Ascending aorta (tissue), 2 donors: ENCODE measurements at regions not wholly inside any gene's neighbourhood (a gene's known extent, or its start where the extent isn't known, plus 50 kb on each side); places are given as distances from the start of the nearest gene placed in this dataset.

Experiments used
- DNase-seq, 2 donors: peaks; one replicate each; pipeline ENCODE4 v3.0.0-alpha.2; 2019; ENCODE audit warnings: low spot score in 2 of 2
- H3K27ac ChIP-seq, 2 donors: fragments of 200-600 bp; sonication (generic); one replicate each; pipeline ENCODE4 v1.5.1; 2016 to 2017; ENCODE audit warnings: mild to moderate bottlenecking in 1 of 2
- H3K27me3 ChIP-seq: fragments of 200-600 bp; sonication (generic); one replicate; pipeline ENCODE4 v1.5.1; 2017
- H3K36me3 ChIP-seq, 2 donors: fragments of 200-600 bp; sonication (generic); one replicate each; pipeline ENCODE4 v1.5.1; 2016
- H3K4me1 ChIP-seq, 2 donors: fragments of 200-600 bp; sonication (generic); one replicate each; pipeline ENCODE4 v1.5.1; 2016 to 2017; ENCODE audit warnings: mild to moderate bottlenecking in 1 of 2
- H3K4me3 ChIP-seq, 2 donors: fragments of 200-600 bp; sonication (generic); one replicate each; pipeline ENCODE4 v1.5.1; 2016 to 2017; ENCODE audit warnings: mild to moderate bottlenecking in 1 of 2
- H3K9me3 ChIP-seq, 2 donors: fragments of 200-600 bp; sonication (generic); one replicate each; pipeline ENCODE4 v1.5.1; 2016
- intact Hi-C: fragments of 100-400 bp; cut with DNase I; formaldehyde crosslinking; loops from one replicate; pipeline ENCODE4 v1.15.1; 2023
- TF ChIP-seq, protein P1 (sequence below), 3 experiments: fragments of 200-600 bp in 2 of 3; fragments of 450-650 bp in 1 of 3; sonication (generic) in 2 of 3; IDR thresholded peaks; one replicate each; pipeline ENCODE4 v1.5.1; 2016 to 2019; ENCODE audit warnings: antibody characterized with exemption in 3 of 3, mild to moderate bottlenecking in 1 of 3, moderate library complexity in 1 of 3

DNA sequence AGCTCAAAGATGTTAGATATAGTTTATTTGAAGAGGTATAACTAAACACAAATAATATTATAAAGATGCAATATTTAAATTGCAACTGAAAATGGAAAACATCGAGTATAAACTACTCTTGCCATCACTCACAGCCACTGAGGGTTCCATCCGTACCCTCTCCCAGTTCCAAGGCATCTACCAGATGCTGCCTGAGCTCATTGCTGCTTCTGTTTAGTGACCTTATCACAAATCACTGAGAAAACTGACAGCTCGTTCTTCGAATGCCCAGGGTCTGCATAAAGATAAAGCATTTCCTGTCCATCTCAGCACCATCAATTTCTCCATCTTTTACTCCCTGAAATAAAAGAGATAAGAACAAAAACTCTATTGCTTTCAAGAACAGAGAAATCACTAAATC, 391.7 kb upstream of the NWD2 start:
- no peak for DNase-seq
- H3K4me1 ChIP-seq: no peaks in the 10 kb centered on the region
- no peaks in the 10 kb centered on the region for H3K27me3 ChIP-seq
- intact Hi-C loops: no loop called here
- no peaks in the 10 kb centered on the region for H3K36me3 ChIP-seq
- TF ChIP-seq, protein P1, sequence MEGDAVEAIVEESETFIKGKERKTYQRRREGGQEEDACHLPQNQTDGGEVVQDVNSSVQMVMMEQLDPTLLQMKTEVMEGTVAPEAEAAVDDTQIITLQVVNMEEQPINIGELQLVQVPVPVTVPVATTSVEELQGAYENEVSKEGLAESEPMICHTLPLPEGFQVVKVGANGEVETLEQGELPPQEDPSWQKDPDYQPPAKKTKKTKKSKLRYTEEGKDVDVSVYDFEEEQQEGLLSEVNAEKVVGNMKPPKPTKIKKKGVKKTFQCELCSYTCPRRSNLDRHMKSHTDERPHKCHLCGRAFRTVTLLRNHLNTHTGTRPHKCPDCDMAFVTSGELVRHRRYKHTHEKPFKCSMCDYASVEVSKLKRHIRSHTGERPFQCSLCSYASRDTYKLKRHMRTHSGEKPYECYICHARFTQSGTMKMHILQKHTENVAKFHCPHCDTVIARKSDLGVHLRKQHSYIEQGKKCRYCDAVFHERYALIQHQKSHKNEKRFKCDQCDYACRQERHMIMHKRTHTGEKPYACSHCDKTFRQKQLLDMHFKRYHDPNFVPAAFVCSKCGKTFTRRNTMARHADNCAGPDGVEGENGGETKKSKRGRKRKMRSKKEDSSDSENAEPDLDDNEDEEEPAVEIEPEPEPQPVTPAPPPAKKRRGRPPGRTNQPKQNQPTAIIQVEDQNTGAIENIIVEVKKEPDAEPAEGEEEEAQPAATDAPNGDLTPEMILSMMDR (IDR thresholded peaks at IDR 0.05): no peak
- H3K9me3 ChIP-seq: no peaks in the 10 kb centered on the region
- no peak overlapping the region for H3K27ac ChIP-seq
- H3K4me3 ChIP-seq: no peak overlapping the region

DNA sequence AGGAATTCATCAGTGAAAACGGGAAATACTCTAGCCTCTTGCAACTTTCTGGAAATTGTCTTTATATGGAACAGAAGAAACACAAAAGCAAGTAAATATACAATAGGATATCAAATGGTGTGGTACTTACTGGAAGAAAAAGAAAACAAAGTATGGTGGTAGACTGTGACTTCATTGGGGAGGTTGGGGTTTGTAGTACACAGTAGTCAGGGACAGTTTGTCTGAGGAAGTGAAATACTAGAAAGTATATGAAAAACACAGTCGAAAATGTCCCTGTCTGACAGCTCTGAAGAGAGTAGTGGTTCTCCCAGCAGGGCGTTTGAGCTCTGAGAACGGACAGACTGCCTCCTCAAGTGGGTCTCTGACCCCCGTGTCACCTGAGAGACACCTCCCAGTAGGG, 390.0 kb upstream of the NWD2 start:
- Histone ChIP-seq H3K4me3 (no peak overlapping the region), H3K27ac (no peak overlapping the region), H3K27me3 (no peaks in the 10 kb centered on the region), H3K9me3 (no peaks in the 10 kb centered on the region), H3K36me3 (no peaks in the 10 kb centered on the region), H3K4me1 (no peaks in the 10 kb centered on the region)
- TF ChIP-seq, protein P1 (IDR thresholded peaks at IDR 0.05): no peak
- intact Hi-C loops: no loop called here
- DNase-seq: no peak

DNA sequence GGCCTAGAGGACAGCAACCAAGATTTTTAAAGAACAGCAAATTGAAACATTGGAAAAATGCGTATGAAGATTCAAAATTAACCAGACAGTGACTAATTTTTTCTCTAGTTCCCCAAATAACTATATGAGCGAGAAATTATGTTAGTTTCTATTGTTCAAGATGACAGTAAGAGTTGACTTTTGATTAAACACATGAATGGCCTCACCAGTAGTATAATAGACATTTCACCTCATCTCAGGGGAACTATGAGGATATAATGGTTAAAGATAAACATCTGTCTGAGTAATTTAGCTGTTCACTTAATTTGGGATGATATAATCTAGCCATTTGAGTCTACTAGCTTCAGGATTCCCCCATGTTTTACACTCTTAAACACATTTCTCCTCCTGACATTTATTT, 380.9 kb upstream of the NWD2 start:
- Histone ChIP-seq H3K9me3 (no peaks in the 10 kb centered on the region), H3K4me3 (no peak overlapping the region), H3K36me3 (no peaks in the 10 kb centered on the region), H3K27ac (no peak overlapping the region), H3K4me1 (no peaks in the 10 kb centered on the region), H3K27me3 (no peaks in the 10 kb centered on the region)
- intact Hi-C loops: no loop called here
- TF ChIP-seq, protein P1 (IDR thresholded peaks at IDR 0.05): no peak
- DNase-seq: no peak

DNA sequence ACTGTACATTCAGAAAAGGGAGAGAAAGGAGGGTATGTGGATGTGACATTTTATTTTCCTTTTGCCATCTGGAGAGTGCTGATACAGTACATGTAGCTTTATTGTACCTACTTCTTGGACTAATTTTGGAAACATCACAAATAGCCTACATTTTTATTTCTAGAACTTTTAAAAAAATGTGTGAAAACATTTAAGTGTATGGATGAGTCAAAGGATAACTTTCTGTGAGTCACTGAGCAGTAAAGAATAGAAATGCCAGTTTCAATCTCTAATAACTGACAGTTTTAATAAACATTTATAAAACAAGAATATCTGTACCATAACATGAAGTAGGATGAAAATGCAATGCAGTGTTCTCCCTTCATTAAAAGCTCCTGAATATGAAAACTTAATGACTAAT, 374.4 kb upstream of the NWD2 start:
- H3K4me1 ChIP-seq: no peaks in the 10 kb centered on the region
- no peaks in the 10 kb centered on the region for H3K27me3 ChIP-seq
- no peaks in the 10 kb centered on the region for H3K9me3 ChIP-seq
- H3K4me3 ChIP-seq: no peak overlapping the region
- intact Hi-C loops: no loop called here
- TF ChIP-seq, protein P1 (IDR thresholded peaks at IDR 0.05): no peak
- DNase-seq: no peak
- H3K36me3 ChIP-seq: no peaks in the 10 kb centered on the region
- H3K27ac ChIP-seq: no peak overlapping the region

DNA sequence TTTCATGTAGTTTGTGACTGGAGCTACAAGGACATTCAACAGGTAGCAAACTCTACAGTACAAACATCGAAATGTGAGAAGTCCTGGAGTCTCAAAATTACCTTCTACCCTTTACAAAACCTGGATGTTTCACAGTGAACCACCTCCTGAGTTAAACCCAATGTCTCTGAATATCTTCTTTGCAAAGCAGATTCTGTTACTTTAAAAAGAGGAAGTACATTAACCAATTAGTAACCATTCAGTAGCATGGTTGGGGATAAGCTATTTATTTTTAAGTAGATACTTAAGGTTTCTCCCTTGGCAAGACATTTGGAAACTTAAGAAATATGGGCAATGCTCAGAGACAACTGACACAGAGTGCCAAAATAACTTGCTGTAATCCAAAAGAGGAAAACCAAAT, 371.9 kb upstream of the NWD2 start:
- Histone ChIP-seq H3K9me3 (no peaks in the 10 kb centered on the region), H3K36me3 (no peaks in the 10 kb centered on the region), H3K27me3 (no peaks in the 10 kb centered on the region), H3K4me3 (no peak overlapping the region), H3K4me1 (no peaks in the 10 kb centered on the region), H3K27ac (no peak overlapping the region)
- intact Hi-C loops: no loop called here
- TF ChIP-seq, protein P1 (IDR thresholded peaks at IDR 0.05): no peak
- DNase-seq: no peak

DNA sequence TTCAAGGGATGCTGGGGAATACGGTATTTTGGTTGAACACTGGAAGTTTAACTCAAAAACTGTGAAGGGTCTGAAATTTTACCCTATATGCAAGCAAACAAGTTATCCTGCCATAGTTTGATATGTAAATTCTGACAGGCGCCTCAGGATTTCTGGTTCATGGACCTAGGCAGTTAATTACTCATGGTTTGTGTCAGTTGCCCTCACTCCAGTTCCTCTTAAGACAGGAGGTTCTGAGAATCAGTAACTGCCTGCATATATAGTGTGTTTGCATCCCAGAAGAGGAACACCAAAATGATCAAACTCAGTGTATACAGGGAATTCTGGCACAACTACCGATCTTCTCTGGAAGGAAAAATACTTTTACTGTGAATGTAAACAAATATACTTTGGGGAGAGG, 360.4 kb upstream of the NWD2 start:
- Histone ChIP-seq H3K9me3 (no peaks in the 10 kb centered on the region), H3K27ac (no peak overlapping the region), H3K27me3 (no peaks in the 10 kb centered on the region), H3K4me3 (no peak overlapping the region), H3K4me1 (no peaks in the 10 kb centered on the region), H3K36me3 (no peaks in the 10 kb centered on the region)
- intact Hi-C loops: no loop called here
- TF ChIP-seq, protein P1 (IDR thresholded peaks at IDR 0.05): no peak
- no peak for DNase-seq
